Gastrocnemius medialis (tissue), 4 donors: ENCODE measurements at regions not wholly inside any gene's neighbourhood (a gene's known extent, or its start where the extent isn't known, plus 50 kb on each side); places are given as distances from the start of the nearest gene placed in this dataset.
"Not testable (repeated sequence)": the region's sequence is repeated elsewhere in the genome, so short reads cannot be mapped to it uniquely, and the experiment has no call there.

Experiments used
- CTCF ChIP-seq, 5 experiments: fragments of 450-650 bp in 3 of 5; fragments of 200-600 bp in 2 of 5; sonication (generic) in 2 of 5; IDR thresholded peaks in 4 of 5; conservative IDR thresholded peaks in 1 of 5; 1 replicate in 4 of 5; 2 replicates in 1 of 5; pipeline ENCODE4 v1.5.1; 2016 to 2019; ENCODE audit warnings: antibody characterized with exemption in 5 of 5, mild to moderate bottlenecking in 3 of 5, moderate library complexity in 3 of 5
- POLR2A ChIP-seq, 2 donors: fragments of 450-650 bp; IDR thresholded peaks; one replicate each; pipeline ENCODE4 v1.6.1; 2017; ENCODE audit warnings: antibody characterized with exemption in 2 of 2, mild to moderate bottlenecking in 2 of 2, moderate library complexity in 2 of 2

DNA sequence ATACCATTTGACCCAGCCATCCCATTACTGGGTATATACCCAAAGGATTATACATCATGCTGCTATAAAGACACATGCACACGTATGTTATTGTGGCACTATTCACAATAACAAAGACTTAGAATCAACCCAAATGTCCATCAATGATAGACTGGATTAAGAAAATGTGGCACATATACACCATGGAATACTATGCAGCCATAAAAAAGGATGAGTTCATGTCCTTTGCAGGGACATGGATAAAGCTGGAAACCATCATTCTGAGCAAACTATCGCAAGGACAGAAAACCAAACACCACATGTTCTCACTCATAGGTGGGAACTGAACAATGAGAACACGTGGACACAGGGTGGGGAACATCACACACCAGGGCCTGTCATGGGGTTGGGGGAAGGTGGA, 237.6 kb upstream of the KRR1 start:
- TF ChIP-seq POLR2A (IDR thresholded peaks at IDR 0.05); CTCF (IDR thresholded peaks at IDR 0.05 in 4 of 5, conservative IDR thresholded peaks at IDR 0.05 in 1 of 5): not testable (repeated sequence)
